HepG2 (cell line): ENCODE measurements at regions not wholly inside any gene's neighbourhood (a gene's known extent, or its start where the extent isn't known, plus 50 kb on each side); places are given as distances from the start of the nearest gene placed in this dataset.

ENCODE experiments used
- ATAC-seq: fragments of 200-7000 bp; cut with Tn5 transposase; 3 replicates; pipeline ENCODE4 v1.9.1; 2020; ENCODE audit warnings: mild to moderate bottlenecking, moderate library complexity
- BruUV-seq: library from RNA; stranded (reverse); fragments of 400-500 nt; replicated peaks from 2 replicates; lab custom pipeline; 2021; lab: Mats Ljungman, UMichigan
- CTCF ChIA-PET: fragments of 300-600 bp; formaldehyde crosslinking; extraction: SDS; loops from one replicate; lab custom pipeline; 2021; ENCODE audit warnings: low total read pairs, inconsistent platforms, low intra/inter-chr PET ratio; lab: Yijun Ruan, JAX
- POLR2A ChIA-PET: fragments of 350-600 bp; sonication (Branson Sonifier 250); formaldehyde crosslinking; loops from one replicate; lab custom pipeline; 2020; ENCODE audit warnings: antibody characterized with exemption, inconsistent platforms; lab: Yijun Ruan, JAX
- DNase-seq: peaks from one replicate; pipeline ENCODE4 v3.0.0-alpha.2; 2015; ENCODE audit warnings: low spot score
- FAIRE-seq: peaks from 3 replicates; lab custom pipeline; 2011; peaks lifted over from hg19 to GRCh38; lab: Jason Lieb, UNC
- H2AFZ ChIP-seq: one replicate; pipeline ENCODE4 v1.6.1; 2011; ENCODE audit warnings: low read length, inconsistent platforms
- H3K27ac ChIP-seq: fragments of 300-600 bp; 3 replicates; pipeline ENCODE4 v1.8.0; 2011; ENCODE audit warnings: mixed run types, mild to moderate bottlenecking, mixed read lengths, low read length, inconsistent platforms; ENCODE audit not compliant: insufficient read depth; ENCODE audit errors: extremely low read length
- H3K27me3 ChIP-seq, 2 experiments: fragments of 200-600 bp in 1 of 2; 2 replicates in 1 of 2; 3 replicates in 1 of 2; pipeline versions ENCODE4 v1.6.0 to v1.8.0; 2011; ENCODE audit warnings: low read length in 2 of 2, mild to moderate bottlenecking in 2 of 2, moderate library complexity in 2 of 2, inconsistent platforms in 1 of 2; ENCODE audit not compliant: insufficient read depth in 2 of 2, control insufficient read depth in 1 of 2
- H3K36me3 ChIP-seq, 2 experiments: fragments of 200-600 bp in 1 of 2; replicated peaks in 1 of 2; 2 replicates in 1 of 2; 3 replicates in 1 of 2; pipeline versions ENCODE4 v1.5.1 to v1.8.0; 2011; ENCODE audit warnings: low read length in 2 of 2, inconsistent platforms in 1 of 2; ENCODE audit not compliant: insufficient read depth in 2 of 2, control insufficient read depth in 1 of 2
- H3K4me1 ChIP-seq: 2 replicates; pipeline ENCODE4 v1.5.1; 2012; ENCODE audit warnings: low read length, inconsistent platforms; ENCODE audit not compliant: insufficient read depth
- H3K4me2 ChIP-seq: 2 replicates; pipeline ENCODE4 v1.6.0; 2011; ENCODE audit warnings: low read depth, low read length, inconsistent platforms
- H3K4me3 ChIP-seq, 3 experiments: fragments of 200-600 bp in 1 of 3; sonication (generic), shearing (Covaris generic) in 1 of 3; replicated peaks in 1 of 3; 2 replicates each; pipeline ENCODE4 v1.5.1; 2011 to 2016; ENCODE audit warnings: low read length in 3 of 3, inconsistent platforms in 2 of 3, low read depth in 2 of 3, mild to moderate bottlenecking in 2 of 3, control low read depth in 1 of 3, mixed read lengths in 1 of 3; ENCODE audit not compliant: insufficient read depth in 1 of 3
- H3K79me2 ChIP-seq: one replicate; pipeline ENCODE4 v1.6.1; 2011; ENCODE audit warnings: low read length, inconsistent platforms; ENCODE audit not compliant: insufficient read depth
- H3K9ac ChIP-seq: 2 replicates; pipeline ENCODE4 v1.6.0; 2011; ENCODE audit warnings: mild to moderate bottlenecking, low read depth, low read length, inconsistent platforms; ENCODE audit not compliant: insufficient read depth
- H3K9me3 ChIP-seq: 2 replicates; pipeline ENCODE4 v1.5.1; 2012; ENCODE audit warnings: mild to moderate bottlenecking, low read length
- H4K20me1 ChIP-seq: 2 replicates; pipeline ENCODE4 v1.6.0; 2011; ENCODE audit warnings: inconsistent platforms, mild to moderate bottlenecking, low read length, moderate library complexity; ENCODE audit not compliant: insufficient read depth
- CERS6 ChIP-seq: sonication (generic); formaldehyde crosslinking; IDR thresholded peaks from 2 replicates; pipeline ENCODE4 v1.5.0; 2020; ENCODE audit warnings: missing genetic modification reagents
- DMTF1 ChIP-seq: sonication (generic); formaldehyde crosslinking; IDR thresholded peaks from 2 replicates; pipeline ENCODE4 v1.4.0; 2020; ENCODE audit warnings: mild to moderate bottlenecking, missing genetic modification reagents
- ELK4 ChIP-seq: sonication (generic); formaldehyde crosslinking; IDR thresholded peaks from 2 replicates; pipeline ENCODE4 v1.9.0; 2021; ENCODE audit warnings: missing genetic modification reagents, borderline replicate concordance
- HOXD1 ChIP-seq: sonication (generic); formaldehyde crosslinking; IDR thresholded peaks from 2 replicates; pipeline ENCODE4 v1.5.0; 2020; ENCODE audit warnings: missing genetic modification reagents
- JUND ChIP-seq: sonication (generic); formaldehyde crosslinking; IDR thresholded peaks from 2 replicates; pipeline ENCODE4 v1.8.0; 2022; ENCODE audit warnings: mild to moderate bottlenecking, missing genetic modification reagents
- KDM6A ChIP-seq: IDR thresholded peaks from 2 replicates; pipeline ENCODE4 v1.6.1; 2016; ENCODE audit warnings: low read depth
- KMT2B ChIP-seq: IDR thresholded peaks from 2 replicates; pipeline ENCODE4 v1.6.1; 2016; ENCODE audit warnings: missing genetic modification reagents, missing compliant biosample characterization
- LBX2 ChIP-seq: sonication (generic); formaldehyde crosslinking; IDR thresholded peaks from 2 replicates; pipeline ENCODE4 v1.5.0; 2020; ENCODE audit warnings: missing genetic modification reagents, mild to moderate bottlenecking, borderline replicate concordance
- MYNN ChIP-seq: sonication (generic); formaldehyde crosslinking; IDR thresholded peaks from 2 replicates; pipeline ENCODE4 v1.4.0; 2020; ENCODE audit warnings: mild to moderate bottlenecking, low read depth, missing genetic modification reagents
- MZF1 ChIP-seq: sonication (generic); formaldehyde crosslinking; IDR thresholded peaks from 2 replicates; pipeline ENCODE4 v1.8.1; 2023; ENCODE audit warnings: mild to moderate bottlenecking, missing genetic modification reagents, borderline replicate concordance
- NR0B2 ChIP-seq: sonication (generic); formaldehyde crosslinking; IDR thresholded peaks from 2 replicates; pipeline ENCODE4 v1.4.0; 2020; ENCODE audit warnings: mild to moderate bottlenecking, missing genetic modification reagents
- NR2F6 ChIP-seq, 2 experiments: IDR thresholded peaks; 2 replicates each; pipeline ENCODE4 v1.6.1; 2016; ENCODE audit warnings: antibody characterized with exemption in 1 of 2, mild to moderate bottlenecking in 1 of 2
- RAD21 ChIP-seq: fragments of 450-650 bp; formaldehyde crosslinking; IDR thresholded peaks from 2 replicates; pipeline ENCODE4 v1.5.0; 2020; ENCODE audit warnings: mild to moderate bottlenecking
- ZFYVE20 ChIP-seq: sonication (generic); formaldehyde crosslinking; IDR thresholded peaks from 2 replicates; pipeline ENCODE4 v1.8.0; 2023; ENCODE audit warnings: low read depth, mild to moderate bottlenecking, moderate library complexity, missing genetic modification reagents, borderline replicate concordance
- ZNF24 ChIP-seq: fragments of 450-650 bp; IDR thresholded peaks from 2 replicates; pipeline ENCODE4 v1.6.1; 2017; ENCODE audit warnings: antibody characterized with exemption, mild to moderate bottlenecking
- ZNF256 ChIP-seq: sonication (generic); formaldehyde crosslinking; conservative IDR thresholded peaks from 2 replicates; pipeline ENCODE4 v1.4.0; 2020; ENCODE audit warnings: missing genetic modification reagents
- ZNF292 ChIP-seq: sonication (generic); formaldehyde crosslinking; IDR thresholded peaks from 2 replicates; pipeline ENCODE4 v1.8.1; 2022; ENCODE audit warnings: mild to moderate bottlenecking, low read depth, missing genetic modification reagents, borderline replicate concordance
- ZNF564 ChIP-seq: sonication (generic); formaldehyde crosslinking; IDR thresholded peaks from 2 replicates; pipeline ENCODE4 v1.8.1; 2023; ENCODE audit warnings: mild to moderate bottlenecking, missing genetic modification reagents
- ZSCAN21 ChIP-seq: sonication (generic); formaldehyde crosslinking; IDR thresholded peaks from 2 replicates; pipeline ENCODE4 v1.8.0; 2022; ENCODE audit warnings: mild to moderate bottlenecking, missing genetic modification reagents, moderate library complexity, borderline replicate concordance
- ZSCAN30 ChIP-seq: sonication (generic); formaldehyde crosslinking; IDR thresholded peaks from 2 replicates; pipeline ENCODE4 v1.5.0; 2020; ENCODE audit warnings: mild to moderate bottlenecking, missing genetic modification reagents
- WGBS: methylation state at CpG from one replicate; pipeline ENCODE4 v1.1.6; 2017; ENCODE audit warnings: low lambda C conversion rate; 5-methylcytosine and 5-hydroxymethylcytosine counted together
- in situ Hi-C: cut with HindIII; loops from 2 replicates; pipeline ENCODE4 v1.10.0; 2017; ENCODE audit warnings: low pct_unique_long_range_greater_than_20kb; ENCODE audit not compliant: extremely low pct_ligation_motif_present
- intact Hi-C: fragments of 100-400 bp; cut with micrococcal nuclease; formaldehyde crosslinking; loops from one replicate; pipeline ENCODE4 v1.10.0; 2022; ENCODE audit not compliant: unreplicated experiment

GRCh38 chr18:22483407-22483806 lies 65.7 kb upstream of the CTAGE1 start:
- ChIA-PET CTCF (no interaction called here), POLR2A (no interaction called here)
- no peak overlapping the region for H3K27ac ChIP-seq
- in situ Hi-C loops, result no loop called here
- no TSS peak for BruUV-seq
- H3K4me2 ChIP-seq, result no peak overlapping the region
- intact Hi-C loops, result no loop called here
- no peak for FAIRE-seq
- H3K4me1 ChIP-seq, result no peaks in the 10 kb centered on the region
- TF ChIP-seq HOXD1, result no peak
- no peak for TF ChIP-seq ZNF564
- TF ChIP-seq MYNN (CRISPR knock-in tag), result no peak
- TF ChIP-seq ZNF24, result no peak
- no peak for TF ChIP-seq NR2F6 (IDR thresholded peaks at IDR 0.05)
- no peak for TF ChIP-seq NR2F6 (CRISPR knock-in tag; IDR thresholded peaks at IDR 0.05)
- no peak for TF ChIP-seq RAD21 (CRISPR knock-in tag)
- no peak for TF ChIP-seq KDM6A (CRISPR knock-in tag)
- TF ChIP-seq ZSCAN30, result no peak
- no peak for TF ChIP-seq LBX2 (CRISPR knock-in tag)
- TF ChIP-seq ZFYVE20 (CRISPR knock-in tag), result no peak
- no peak for TF ChIP-seq ZNF256 (CRISPR knock-in tag)
- TF ChIP-seq ELK4 (CRISPR knock-in tag), result no peak
- TF ChIP-seq KMT2B (CRISPR knock-in tag), result no peak
- TF ChIP-seq DMTF1 (CRISPR knock-in tag), result no peak
- TF ChIP-seq ZNF292 (CRISPR knock-in tag), result no peak
- no peak for TF ChIP-seq CERS6
- no peak for TF ChIP-seq ZSCAN21
- TF ChIP-seq JUND (CRISPR knock-in tag), result no peak
- no peak for TF ChIP-seq MZF1 (CRISPR knock-in tag)
- TF ChIP-seq NR0B2 (CRISPR knock-in tag), result no peak
- TF ChIP-seq, all 625 proteins: peak for 0
- no peaks in the 10 kb centered on the region for H4K20me1 ChIP-seq
- no peaks in the 10 kb centered on the region for H3K79me2 ChIP-seq
- no peak overlapping the region for H2AFZ ChIP-seq
- WGBS, result 21% methylated on average over 5 of the region's 5 CpGs
- no peak for DNase-seq
- H3K36me3 ChIP-seq, result no peaks in the 10 kb centered on the region
- H3K9ac ChIP-seq, result no peak overlapping the region
- ATAC-seq, result no peak
- H3K27me3 ChIP-seq, result no peaks in the 10 kb centered on the region
- no peak overlapping the region for H3K4me3 ChIP-seq
- H3K9me3 ChIP-seq, result no peaks in the 10 kb centered on the region
